H9 (cell line): ENCODE measurements at regions not wholly inside any gene's neighbourhood (a gene's known extent, or its start where the extent isn't known, plus 50 kb on each side); places are given as distances from the start of the nearest gene placed in this dataset.

ENCODE experiments used
- DNase-seq: peaks from one replicate; pipeline ENCODE4 v3.0.0-alpha.2; 2017
- H2AFZ ChIP-seq: one replicate; pipeline ENCODE4 v1.6.1; 2013; ENCODE audit warnings: mild to moderate bottlenecking, low read length, control low read depth, moderate library complexity
- H2AK5ac ChIP-seq: 2 replicates; pipeline ENCODE4 v1.6.1; 2013; ENCODE audit warnings: low read length, control low read depth, mixed read lengths; ENCODE audit not compliant: insufficient read length
- H2BK120ac ChIP-seq: one replicate; pipeline ENCODE4 v1.6.1; 2013; ENCODE audit warnings: low read depth, mild to moderate bottlenecking, low read length, control low read depth, inconsistent platforms; ENCODE audit not compliant: poor library complexity, severe bottlenecking
- H2BK12ac ChIP-seq: 2 replicates; pipeline ENCODE4 v1.6.1; 2013; ENCODE audit warnings: low read length, control low read depth, mixed read lengths, low read depth; ENCODE audit not compliant: insufficient read length
- H2BK15ac ChIP-seq: 2 replicates; pipeline ENCODE4 v1.6.1; 2013; ENCODE audit warnings: low read depth, low read length, control low read depth
- H2BK20ac ChIP-seq: one replicate; pipeline ENCODE4 v1.6.1; 2013; ENCODE audit warnings: low read depth, mild to moderate bottlenecking, low read length, control low read depth, inconsistent platforms; ENCODE audit not compliant: poor library complexity, severe bottlenecking
- H2BK5ac ChIP-seq: 2 replicates; pipeline ENCODE4 v1.6.1; 2013; ENCODE audit warnings: low read length, control low read depth, mixed read lengths; ENCODE audit not compliant: insufficient read length
- H3K14ac ChIP-seq: 2 replicates; pipeline ENCODE4 v1.6.1; 2013; ENCODE audit warnings: low read length, control low read depth; ENCODE audit not compliant: insufficient read depth
- H3K18ac ChIP-seq: 2 replicates; pipeline ENCODE4 v1.6.1; 2013; ENCODE audit warnings: low read depth, mild to moderate bottlenecking, mixed read lengths, low read length, control low read depth; ENCODE audit not compliant: insufficient read length
- H3K23ac ChIP-seq: 2 replicates; pipeline ENCODE4 v1.6.1; 2013; ENCODE audit warnings: low read length, control low read depth, mixed read lengths, low read depth; ENCODE audit not compliant: insufficient read length
- H3K23me2 ChIP-seq: 2 replicates; pipeline ENCODE4 v1.6.1; 2013; ENCODE audit warnings: low read depth, mild to moderate bottlenecking, mixed read lengths, low read length, control low read depth; ENCODE audit not compliant: insufficient read length, poor library complexity, severe bottlenecking
- H3K27ac ChIP-seq: 2 replicates; pipeline ENCODE4 v1.5.1; 2013; ENCODE audit warnings: low read length, control low read depth, mixed read lengths, low read depth; ENCODE audit not compliant: insufficient read length
- H3K27me3 ChIP-seq: 2 replicates; pipeline ENCODE4 v1.6.1; 2013; ENCODE audit warnings: low read length, control low read depth, inconsistent platforms; ENCODE audit not compliant: insufficient read depth
- H3K4ac ChIP-seq: 2 replicates; pipeline ENCODE4 v1.6.1; 2013; ENCODE audit warnings: low read depth, mild to moderate bottlenecking, control low read depth, inconsistent platforms, low read length, moderate library complexity
- H3K4me1 ChIP-seq: 2 replicates; pipeline ENCODE4 v1.6.1; 2013; ENCODE audit warnings: low read length, control low read depth, inconsistent platforms; ENCODE audit not compliant: insufficient read depth
- H3K4me2 ChIP-seq: 2 replicates; pipeline ENCODE4 v1.6.1; 2013; ENCODE audit warnings: low read length, control low read depth, mixed read lengths; ENCODE audit not compliant: insufficient read length, insufficient read depth
- H3K56ac ChIP-seq: 2 replicates; pipeline ENCODE4 v1.6.1; 2013; ENCODE audit warnings: low read depth, mild to moderate bottlenecking, mixed read lengths, low read length, control low read depth; ENCODE audit not compliant: insufficient read length
- H3K79me1 ChIP-seq: 2 replicates; pipeline ENCODE4 v1.6.1; 2013; ENCODE audit warnings: low read depth, mild to moderate bottlenecking, moderate library complexity, low read length, control low read depth, inconsistent platforms; ENCODE audit not compliant: insufficient read depth, poor library complexity, severe bottlenecking
- H3K79me2 ChIP-seq: 2 replicates; pipeline ENCODE4 v1.6.1; 2013; ENCODE audit warnings: low read length, control low read depth, inconsistent platforms; ENCODE audit not compliant: insufficient read depth
- H3K9ac ChIP-seq: 2 replicates; pipeline ENCODE4 v1.6.1; 2013; ENCODE audit warnings: low read length, control low read depth, mixed read lengths; ENCODE audit not compliant: insufficient read length; ENCODE audit errors: extremely low read depth
- H3K9me3 ChIP-seq: one replicate; pipeline ENCODE4 v1.6.1; 2013; ENCODE audit warnings: low read depth, low read length, inconsistent platforms; ENCODE audit not compliant: control insufficient read depth
- H3T11ph ChIP-seq: one replicate; pipeline ENCODE4 v1.6.1; 2013; ENCODE audit warnings: mild to moderate bottlenecking, low read length, control low read depth, inconsistent platforms
- H4K20me1 ChIP-seq: one replicate; pipeline ENCODE4 v1.6.1; 2013; ENCODE audit not compliant: control insufficient read depth, insufficient read length, insufficient read depth
- H4K5ac ChIP-seq: 2 replicates; pipeline ENCODE4 v1.6.1; 2013; ENCODE audit warnings: low read depth, mild to moderate bottlenecking, mixed read lengths, low read length, control low read depth; ENCODE audit not compliant: insufficient read length
- H4K8ac ChIP-seq: replicated peaks from 2 replicates; pipeline ENCODE4 v1.6.1; 2013; ENCODE audit warnings: low read length, control low read depth, mixed read lengths, low read depth; ENCODE audit not compliant: insufficient read length
- H4K91ac ChIP-seq: 2 replicates; pipeline ENCODE4 v1.6.1; 2013; ENCODE audit warnings: low read depth, mild to moderate bottlenecking, moderate library complexity, mixed read lengths, low read length, control low read depth; ENCODE audit not compliant: insufficient read length
- H3K27ac Mint-ChIP-seq, 3 experiments: 2 replicates in 2 of 3; 3 replicates in 1 of 3; pipeline ENCODE4 v1.8.0; 2020 to 2021; ENCODE audit warnings: mixed read lengths in 3 of 3, mild to moderate bottlenecking in 1 of 3, moderate library complexity in 1 of 3
- H3K27me3 Mint-ChIP-seq: 2 replicates; pipeline ENCODE4 v1.8.0; 2021; ENCODE audit warnings: low read depth, mild to moderate bottlenecking, moderate library complexity, mixed read lengths
- H3K36me3 Mint-ChIP-seq, 3 experiments: 2 replicates in 2 of 3; 3 replicates in 1 of 3; pipeline ENCODE4 v1.8.0; 2020 to 2021; ENCODE audit warnings: low read depth in 3 of 3, mixed read lengths in 3 of 3; ENCODE audit not compliant: insufficient read depth in 1 of 3
- H3K4me1 Mint-ChIP-seq, 2 experiments: 2 replicates each; pipeline ENCODE4 v1.8.0; 2020; ENCODE audit warnings: mixed read lengths in 2 of 2
- H3K4me3 Mint-ChIP-seq, 2 experiments: 2 replicates in 1 of 2; 3 replicates in 1 of 2; pipeline ENCODE4 v1.8.0; 2020 to 2021; ENCODE audit warnings: mild to moderate bottlenecking in 2 of 2, mixed read lengths in 2 of 2, moderate library complexity in 1 of 2
- H3K9me3 Mint-ChIP-seq, 2 experiments: 2 replicates in 1 of 2; 3 replicates in 1 of 2; pipeline ENCODE4 v1.8.0; 2020; ENCODE audit warnings: mild to moderate bottlenecking in 2 of 2, mixed read lengths in 2 of 2, moderate library complexity in 1 of 2
- CTCF ChIP-seq: fragments of 200-600 bp; sonication (generic); conservative IDR thresholded peaks from 3 replicates; pipeline ENCODE4 v1.8.0; 2021; ENCODE audit warnings: antibody characterized with exemption, mild to moderate bottlenecking
- WGBS: extraction: QIAGEN DNeasy Blood & Tissue Kit; methylation state at CpG from one replicate; pipeline ENCODE4 v1.1.7; 2013; ENCODE audit warnings: missing lambda C conversion rate, low lambda C conversion rate, mixed read lengths; ENCODE audit not compliant: insufficient read length; ENCODE audit errors: extremely low coverage; 5-methylcytosine and 5-hydroxymethylcytosine counted together

- H3K79me1 ChIP-seq: no peaks in the 10 kb centered on the region
- no peaks in the 10 kb centered on the region for H3K23me2 ChIP-seq
- no peak overlapping the region for H4K5ac ChIP-seq
- Mint-ChIP-seq H3K36me3 (no peaks in the 10 kb centered on the region; a peak in 1 of 7 replicates), H3K27me3 (no peaks in the 10 kb centered on the region), H3K27ac (no peak overlapping the region), H3K4me1 (peaks cover 4 to 7% of the 10 kb centered on the region in 2 experiments), H3K9me3 (no peaks in the 10 kb centered on the region), H3K4me3 (no peak overlapping the region)
- no peak overlapping the region for H2BK5ac ChIP-seq
- no peaks in the 10 kb centered on the region for H3K79me2 ChIP-seq
- no peak overlapping the region for H3K4me2 ChIP-seq
- no peak for TF ChIP-seq CTCF
- H2BK120ac ChIP-seq: no peak overlapping the region
- no peak overlapping the region for H3K14ac ChIP-seq
- H3K27ac ChIP-seq: no peak overlapping the region
- no peak overlapping the region for H2AFZ ChIP-seq
- H2BK15ac ChIP-seq: no peak overlapping the region
- H2BK12ac ChIP-seq: no peak overlapping the region
- H3K18ac ChIP-seq: no peak overlapping the region
- no peak overlapping the region for H4K91ac ChIP-seq
- no peak overlapping the region for H3K56ac ChIP-seq
- no peaks in the 10 kb centered on the region for H3K27me3 ChIP-seq
- no peak overlapping the region for H2BK20ac ChIP-seq
- no CpG with 5 or more reads among the region's 3 CpGs for WGBS
- no peak overlapping the region for H3T11ph ChIP-seq
- H4K8ac ChIP-seq: no peak overlapping the region
- no peak overlapping the region for H2AK5ac ChIP-seq
- no peak overlapping the region for H3K4ac ChIP-seq
- no peaks in the 10 kb centered on the region for H3K9me3 ChIP-seq
- no peaks in the 10 kb centered on the region; the same call in 1 of the 2 replicates for H3K4me1 ChIP-seq
- H4K20me1 ChIP-seq: no peaks in the 10 kb centered on the region
- no peak overlapping the region for H3K23ac ChIP-seq
- H3K9ac ChIP-seq: no peak overlapping the region
- DNase-seq: no peak
These were observed 488.2 kb upstream of the PTBP2 start for GRCh38 chr1:96233422-96233821.
